Cardiac muscle cell (in vitro differentiated cells and primary cell): ENCODE measurements at regions not wholly inside any gene's neighbourhood (a gene's known extent, or its start where the extent isn't known, plus 50 kb on each side); places are given as distances from the start of the nearest gene placed in this dataset.

ENCODE experiments used
- DNase-seq, 2 donors: peaks; one replicate each; pipeline versions ENCODE4 v3.0.0 to v3.0.0-alpha.2; 2010 to 2017; ENCODE audit warnings: low read depth in 1 of 2, low spot score in 1 of 2
- H3K27ac ChIP-seq: fragments of 200-600 bp; sonication (generic); 2 replicates; pipeline ENCODE4 v1.5.1; 2016
- H3K27me3 ChIP-seq: fragments of 200-600 bp; sonication (generic); 2 replicates; pipeline ENCODE4 v1.6.0; 2016; ENCODE audit warnings: control low read depth
- H3K36me3 ChIP-seq: fragments of 200-600 bp; sonication (generic); 2 replicates; pipeline ENCODE4 v1.5.1; 2016; ENCODE audit warnings: control low read depth
- H3K4me1 ChIP-seq: fragments of 200-600 bp; sonication (generic); 2 replicates; pipeline ENCODE4 v1.8.1; 2017; ENCODE audit warnings: low read depth, mild to moderate bottlenecking, mixed run types
- H3K4me3 ChIP-seq: fragments of 200-600 bp; sonication (generic); 2 replicates; pipeline ENCODE4 v1.5.1; 2016; ENCODE audit warnings: mild to moderate bottlenecking
- H3K9me3 ChIP-seq: fragments of 200-600 bp; sonication (generic); 2 replicates; pipeline ENCODE4 v1.5.1; 2017; ENCODE audit warnings: low read depth, mild to moderate bottlenecking, control low read depth
- TF ChIP-seq, protein P1 (sequence below): IDR thresholded peaks from 2 replicates; pipeline ENCODE4 v1.5.1; 2012; ENCODE audit warnings: low read depth, mild to moderate bottlenecking, low read length

DNA sequence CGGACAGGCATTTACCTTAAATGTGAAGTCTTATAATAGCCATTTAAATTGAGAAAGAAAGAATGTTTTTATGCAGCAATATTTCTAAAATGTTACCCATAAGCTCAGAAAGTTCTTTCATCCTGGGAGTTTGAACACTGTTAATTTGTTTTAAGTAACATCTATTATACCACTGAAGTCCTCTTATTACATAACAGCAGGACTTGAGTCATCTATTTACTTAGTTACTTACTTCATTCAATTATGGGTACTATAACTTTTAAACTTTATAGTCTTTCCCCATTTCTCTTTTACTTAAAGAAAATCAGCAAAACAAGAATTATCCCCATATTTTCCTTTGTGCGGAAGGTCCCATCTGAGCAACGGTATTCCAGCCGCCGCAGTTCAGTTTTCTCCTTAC is 473.1 kb downstream of the ETNK1 start:
- TF ChIP-seq, protein P1, sequence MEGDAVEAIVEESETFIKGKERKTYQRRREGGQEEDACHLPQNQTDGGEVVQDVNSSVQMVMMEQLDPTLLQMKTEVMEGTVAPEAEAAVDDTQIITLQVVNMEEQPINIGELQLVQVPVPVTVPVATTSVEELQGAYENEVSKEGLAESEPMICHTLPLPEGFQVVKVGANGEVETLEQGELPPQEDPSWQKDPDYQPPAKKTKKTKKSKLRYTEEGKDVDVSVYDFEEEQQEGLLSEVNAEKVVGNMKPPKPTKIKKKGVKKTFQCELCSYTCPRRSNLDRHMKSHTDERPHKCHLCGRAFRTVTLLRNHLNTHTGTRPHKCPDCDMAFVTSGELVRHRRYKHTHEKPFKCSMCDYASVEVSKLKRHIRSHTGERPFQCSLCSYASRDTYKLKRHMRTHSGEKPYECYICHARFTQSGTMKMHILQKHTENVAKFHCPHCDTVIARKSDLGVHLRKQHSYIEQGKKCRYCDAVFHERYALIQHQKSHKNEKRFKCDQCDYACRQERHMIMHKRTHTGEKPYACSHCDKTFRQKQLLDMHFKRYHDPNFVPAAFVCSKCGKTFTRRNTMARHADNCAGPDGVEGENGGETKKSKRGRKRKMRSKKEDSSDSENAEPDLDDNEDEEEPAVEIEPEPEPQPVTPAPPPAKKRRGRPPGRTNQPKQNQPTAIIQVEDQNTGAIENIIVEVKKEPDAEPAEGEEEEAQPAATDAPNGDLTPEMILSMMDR, result no peak
- no peaks in the 10 kb centered on the region for H3K9me3 ChIP-seq

DNA sequence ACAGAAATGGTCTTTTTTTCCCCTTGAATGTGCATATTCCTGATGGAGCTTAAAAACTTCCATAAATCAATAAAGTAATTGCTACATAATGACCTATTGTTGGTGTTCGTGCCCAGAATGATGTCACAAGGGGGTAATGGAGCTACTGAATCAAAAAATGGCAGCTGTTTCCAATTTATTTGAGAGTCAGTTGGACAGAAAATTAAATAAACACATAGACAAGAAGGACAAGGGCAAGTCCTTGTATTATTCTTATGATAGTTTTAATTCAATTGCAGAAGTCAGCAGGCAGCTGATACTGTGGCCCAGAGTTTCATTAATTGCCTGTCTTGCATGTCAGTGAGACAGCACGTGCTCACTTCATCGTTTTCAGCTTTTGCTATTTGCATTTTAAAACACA is 473.5 kb downstream of the ETNK1 start:
- no peaks in the 10 kb centered on the region for H3K9me3 ChIP-seq
- no peak overlapping the region for H3K4me3 ChIP-seq
- H3K36me3 ChIP-seq, result no peaks in the 10 kb centered on the region
- no peaks in the 10 kb centered on the region for H3K4me1 ChIP-seq
- H3K27me3 ChIP-seq, result no peaks in the 10 kb centered on the region
- no peak overlapping the region for H3K27ac ChIP-seq
- TF ChIP-seq, protein P1, result no peak
- DNase-seq, result no peak

More for the DNA sequence above, 473.1 kb downstream of the ETNK1 start:
- Histone ChIP-seq H3K36me3 (no peaks in the 10 kb centered on the region), H3K27me3 (no peaks in the 10 kb centered on the region), H3K27ac (no peak overlapping the region), H3K4me1 (no peaks in the 10 kb centered on the region), H3K4me3 (no peak overlapping the region)
- DNase-seq, result no peak

DNA sequence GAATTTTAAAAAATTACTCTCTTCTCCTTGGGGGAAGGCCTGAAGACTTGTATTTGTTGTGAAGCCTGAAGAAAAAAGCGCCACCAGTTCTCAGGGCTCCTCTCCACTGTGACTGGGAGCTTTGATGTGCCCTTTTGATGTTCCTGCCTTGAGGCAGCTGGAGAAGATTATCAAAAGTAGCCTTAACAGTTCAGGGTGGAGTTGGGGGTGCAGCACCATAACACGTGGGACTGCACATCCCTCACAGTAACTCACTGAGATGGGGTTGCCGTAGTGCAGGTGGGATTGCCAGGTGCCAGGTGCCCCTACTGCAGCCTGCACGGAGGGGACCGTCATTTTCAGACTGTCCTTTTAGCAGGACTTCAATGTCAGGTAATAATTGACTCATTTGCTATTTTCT is 474.1 kb downstream of the ETNK1 start:
- TF ChIP-seq, protein P1, result no peak
- no peak for DNase-seq
- no peaks in the 10 kb centered on the region for H3K36me3 ChIP-seq
- H3K27ac ChIP-seq, result no peak overlapping the region
- no peaks in the 10 kb centered on the region for H3K9me3 ChIP-seq
- no peak overlapping the region for H3K4me3 ChIP-seq
- no peaks in the 10 kb centered on the region for H3K4me1 ChIP-seq
- no peaks in the 10 kb centered on the region for H3K27me3 ChIP-seq

DNA sequence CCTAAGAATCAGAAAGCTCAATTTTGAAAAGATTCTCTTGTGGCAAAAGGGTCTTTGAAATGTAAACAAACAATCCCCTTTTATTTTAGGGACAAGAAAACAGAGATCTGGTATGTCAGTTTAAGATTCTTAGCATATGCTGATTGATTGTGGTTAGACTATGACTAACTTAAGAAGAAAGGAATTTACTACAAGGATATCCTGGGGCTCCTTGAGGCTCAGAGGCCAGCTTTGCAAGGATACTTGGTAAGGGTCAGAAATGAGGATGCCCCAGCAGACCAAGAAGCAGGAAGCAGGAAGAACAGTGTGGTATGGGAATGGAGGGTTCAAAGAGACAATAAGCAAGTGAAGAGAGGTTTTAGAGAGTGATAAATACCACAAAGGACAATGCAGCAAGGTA is 474.6 kb downstream of the ETNK1 start:
- H3K4me1 ChIP-seq, result no peaks in the 10 kb centered on the region
- no peaks in the 10 kb centered on the region for H3K9me3 ChIP-seq
- TF ChIP-seq, protein P1, result no peak
- no peaks in the 10 kb centered on the region for H3K27me3 ChIP-seq
- H3K27ac ChIP-seq, result no peak overlapping the region
- H3K4me3 ChIP-seq, result no peak overlapping the region
- no peak for DNase-seq
- H3K36me3 ChIP-seq, result no peaks in the 10 kb centered on the region

DNA sequence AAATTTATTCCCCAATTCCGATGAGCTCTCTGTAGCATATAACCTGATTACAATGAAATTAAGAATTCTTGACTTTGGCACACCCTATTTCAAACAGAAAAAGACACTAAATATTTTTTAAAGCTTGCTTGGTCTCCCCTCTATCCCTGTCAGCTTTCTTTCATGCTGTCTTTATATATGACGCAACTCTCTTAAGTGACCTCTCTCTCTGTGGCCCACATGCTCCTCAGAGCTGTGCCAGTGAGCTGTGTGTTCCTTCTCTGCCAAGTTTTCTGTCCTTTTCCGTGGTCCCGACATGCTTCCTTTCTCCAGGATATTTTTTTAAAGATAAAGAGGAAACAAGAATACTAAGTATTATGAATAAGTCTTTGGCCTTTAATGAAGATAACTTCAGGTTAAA is 484.0 kb downstream of the ETNK1 start:
- DNase-seq, result no peak
- H3K27me3 ChIP-seq, result no peaks in the 10 kb centered on the region
- no peak overlapping the region for H3K4me3 ChIP-seq
- H3K4me1 ChIP-seq, result no peaks in the 10 kb centered on the region
- H3K9me3 ChIP-seq, result no peaks in the 10 kb centered on the region
- no peak overlapping the region for H3K27ac ChIP-seq
- TF ChIP-seq, protein P1, result no peak
- H3K36me3 ChIP-seq, result no peaks in the 10 kb centered on the region

DNA sequence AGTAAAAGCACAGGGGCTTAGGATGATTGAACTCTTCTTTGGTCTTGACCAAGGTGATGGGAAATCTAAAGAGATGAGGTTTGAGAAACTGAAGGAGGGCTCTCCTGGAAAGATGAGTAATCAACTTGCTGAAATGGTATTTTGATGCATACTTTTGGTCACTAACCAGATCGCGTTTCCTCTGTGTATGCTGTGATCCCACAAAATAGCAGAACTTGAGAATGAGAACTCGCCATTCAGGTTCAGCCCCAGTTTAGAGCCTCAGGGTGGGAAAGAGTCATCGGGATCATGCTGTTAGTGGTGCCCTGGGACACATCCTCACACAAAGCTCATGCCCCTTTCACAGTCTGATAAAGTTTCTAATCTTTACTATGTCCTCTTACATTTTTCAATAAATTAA is 488.8 kb downstream of the ETNK1 start:
- Histone ChIP-seq H3K36me3 (no peaks in the 10 kb centered on the region), H3K27me3 (no peaks in the 10 kb centered on the region), H3K27ac (no peak overlapping the region), H3K4me1 (no peaks in the 10 kb centered on the region), H3K9me3 (no peaks in the 10 kb centered on the region), H3K4me3 (no peak overlapping the region)
- DNase-seq, result no peak
- TF ChIP-seq, protein P1, result no peak
